Urothelium cell line (cell line): ENCODE measurements at regions not wholly inside any gene's neighbourhood (a gene's known extent, or its start where the extent isn't known, plus 50 kb on each side); places are given as distances from the start of the nearest gene placed in this dataset.
A peak's percentile ranks its signal among the peaks of the same experiment; 100 is the strongest.
"Not testable (repeated sequence)": the region's sequence is repeated elsewhere in the genome, so short reads cannot be mapped to it uniquely, and the experiment has no call there.

Experiments used
- DNase-seq: peaks from one replicate; pipeline ENCODE4 v3.0.0; 2011; ENCODE audit warnings: low spot score, mixed read lengths
- FAIRE-seq: peaks from 2 replicates; lab custom pipeline; 2011; peaks lifted over from hg19 to GRCh38; lab: Jason Lieb, UNC

DNA sequence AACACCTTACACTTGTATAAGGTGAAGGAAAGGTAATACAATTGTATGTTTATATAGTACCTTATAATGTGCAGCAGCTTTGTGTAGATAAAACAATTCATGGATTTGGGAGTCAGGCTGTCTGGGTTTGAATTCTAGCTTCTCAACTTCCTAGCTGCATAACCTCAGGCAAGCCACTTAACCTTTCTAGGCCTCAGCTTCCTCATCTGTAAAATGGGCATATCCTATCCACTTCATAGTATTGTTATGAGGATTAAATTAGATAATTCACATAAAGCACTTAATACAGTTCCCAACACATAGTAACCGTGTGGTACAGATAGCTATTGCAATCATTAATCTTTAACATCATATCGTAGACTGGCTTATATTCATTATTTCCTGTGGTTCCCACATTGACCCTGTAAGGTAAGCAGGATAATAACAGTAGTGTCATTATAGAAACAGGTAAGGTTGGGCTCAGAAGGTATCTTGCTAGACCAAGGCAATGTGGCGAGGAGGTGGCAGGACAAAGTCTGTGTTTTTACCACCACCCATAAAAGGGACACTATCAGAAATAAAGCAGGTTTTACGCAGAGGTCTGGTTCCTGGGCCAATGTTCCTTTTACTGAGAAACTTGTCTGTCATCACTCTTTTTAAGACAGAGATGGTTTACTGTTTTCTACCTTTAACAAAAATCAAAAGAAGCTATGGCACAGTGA lies 334.1 kb downstream of the RRAGC start:
- no peak for DNase-seq
- FAIRE-seq: no peak

DNA sequence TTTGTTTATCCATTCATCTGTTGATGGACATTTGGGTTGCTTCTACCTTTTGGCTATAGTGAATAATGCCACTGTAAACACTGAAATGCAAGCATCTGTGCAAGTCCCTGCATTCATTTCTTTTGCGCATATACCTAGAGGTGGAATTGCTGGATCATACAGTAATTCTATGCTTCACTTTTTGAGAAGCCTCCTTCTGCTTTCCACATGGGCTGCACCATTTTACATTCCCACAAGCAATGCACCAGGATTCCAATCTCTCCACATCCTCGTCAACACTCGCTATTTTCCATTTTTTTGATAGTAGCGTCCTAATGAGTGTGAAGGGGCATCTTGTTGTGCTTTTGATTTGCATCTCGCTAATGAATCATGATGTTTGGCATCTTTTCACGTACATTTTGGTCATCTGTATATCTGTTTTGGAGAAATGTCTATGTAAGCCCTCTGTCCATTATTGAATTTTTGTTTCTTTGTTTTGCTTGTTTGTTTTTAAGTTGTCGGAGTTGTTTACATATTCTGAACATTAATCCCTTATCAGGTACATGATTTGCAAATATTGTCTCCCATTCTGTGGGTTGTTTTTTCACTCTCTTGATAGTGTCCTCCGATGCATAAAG lies 335.4 kb downstream of the RRAGC start:
- FAIRE-seq (no peak), DNase-seq (no peak)

DNA sequence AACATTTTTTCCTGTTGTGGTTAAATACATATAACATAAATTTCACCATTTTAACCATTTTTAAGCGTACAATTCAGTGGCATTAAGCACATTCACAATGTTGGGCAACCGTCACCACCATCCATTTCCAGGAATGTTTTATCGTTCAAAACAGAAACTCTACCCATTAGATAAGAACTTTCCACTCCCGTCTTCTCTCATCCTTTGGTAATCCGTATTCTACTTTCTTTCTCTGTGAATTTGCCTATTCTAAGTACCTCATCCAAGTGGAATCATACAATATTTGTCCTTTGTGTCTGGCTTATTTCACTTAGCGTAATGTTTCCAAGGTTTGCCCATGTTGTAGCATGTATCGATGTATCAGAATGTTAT lies 336.0 kb downstream of the RRAGC start:
- DNase-seq: no peak
- FAIRE-seq: no peak

DNA sequence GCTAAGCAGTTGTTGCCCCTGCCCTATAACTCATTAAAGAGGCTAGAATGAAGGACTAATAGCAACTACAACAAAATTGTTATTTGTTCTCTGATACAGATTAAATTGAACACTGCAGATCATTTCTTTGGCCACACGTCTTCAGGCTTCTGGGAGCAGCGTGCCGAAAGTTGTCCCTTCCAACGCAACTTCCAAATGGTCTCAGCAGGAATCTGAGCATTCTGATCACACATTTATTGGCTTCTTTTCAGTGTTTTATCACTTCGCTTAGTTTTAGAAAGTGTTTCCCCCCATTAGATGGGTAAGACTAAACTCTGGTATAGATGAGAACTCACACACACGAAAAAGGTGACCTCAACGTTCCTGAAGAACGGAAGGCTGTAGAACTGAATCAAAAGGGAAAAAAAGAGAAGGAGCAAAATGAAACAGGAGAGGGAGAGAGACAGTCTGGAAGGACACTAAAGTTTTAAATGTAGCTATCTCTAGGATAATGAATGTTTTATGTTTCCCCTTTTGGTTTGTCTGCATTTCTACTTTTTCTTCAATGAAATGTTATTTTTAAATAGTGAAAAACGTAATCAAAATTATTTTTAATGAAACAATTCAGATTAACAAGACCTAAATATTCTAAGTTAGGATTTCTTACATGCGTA lies 336.5 kb downstream of the RRAGC start:
- FAIRE-seq (no peak), DNase-seq (no peak)

DNA sequence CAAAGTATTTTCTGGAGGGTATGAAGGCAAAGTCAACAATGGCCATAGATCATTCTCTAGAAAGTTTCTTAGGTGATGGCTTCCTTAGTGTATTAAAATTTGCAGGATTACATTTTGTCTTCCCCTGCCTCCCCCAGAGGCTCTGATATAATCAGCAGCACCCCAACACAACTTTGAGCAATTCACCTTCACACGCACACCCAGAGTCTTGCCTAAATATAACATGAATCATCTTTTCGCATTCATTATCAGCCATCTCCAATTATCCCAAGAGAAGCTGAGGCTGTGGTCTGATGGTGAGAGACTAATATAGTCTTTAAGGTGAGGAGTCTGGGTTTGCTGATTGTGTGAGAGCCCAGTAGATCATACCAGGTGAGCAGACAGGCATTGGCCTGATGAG lies 343.0 kb downstream of the RRAGC start:
- FAIRE-seq (no peak), DNase-seq (no peak)

DNA sequence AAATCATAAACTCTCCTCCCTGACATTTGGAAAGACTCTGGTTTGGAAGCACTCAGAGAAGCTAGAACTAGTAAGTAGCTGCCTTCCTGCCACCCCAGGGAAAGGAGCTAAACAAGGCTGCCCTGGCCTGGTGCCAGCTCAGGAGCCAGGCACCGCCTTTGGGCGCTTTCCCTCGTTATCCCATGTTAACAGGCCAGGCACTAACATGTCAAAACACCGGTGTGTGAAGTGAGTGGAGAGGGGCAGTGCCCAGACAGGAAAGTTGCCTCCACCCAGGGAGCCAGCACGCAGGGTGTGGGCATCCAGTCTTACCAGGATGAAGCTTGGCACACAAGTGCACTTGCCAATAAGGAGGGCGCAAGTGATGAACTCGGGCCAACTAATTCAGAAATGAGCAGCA lies 346.8 kb downstream of the RRAGC start:
- DNase-seq: no peak
- FAIRE-seq: peak; percentile 13

DNA sequence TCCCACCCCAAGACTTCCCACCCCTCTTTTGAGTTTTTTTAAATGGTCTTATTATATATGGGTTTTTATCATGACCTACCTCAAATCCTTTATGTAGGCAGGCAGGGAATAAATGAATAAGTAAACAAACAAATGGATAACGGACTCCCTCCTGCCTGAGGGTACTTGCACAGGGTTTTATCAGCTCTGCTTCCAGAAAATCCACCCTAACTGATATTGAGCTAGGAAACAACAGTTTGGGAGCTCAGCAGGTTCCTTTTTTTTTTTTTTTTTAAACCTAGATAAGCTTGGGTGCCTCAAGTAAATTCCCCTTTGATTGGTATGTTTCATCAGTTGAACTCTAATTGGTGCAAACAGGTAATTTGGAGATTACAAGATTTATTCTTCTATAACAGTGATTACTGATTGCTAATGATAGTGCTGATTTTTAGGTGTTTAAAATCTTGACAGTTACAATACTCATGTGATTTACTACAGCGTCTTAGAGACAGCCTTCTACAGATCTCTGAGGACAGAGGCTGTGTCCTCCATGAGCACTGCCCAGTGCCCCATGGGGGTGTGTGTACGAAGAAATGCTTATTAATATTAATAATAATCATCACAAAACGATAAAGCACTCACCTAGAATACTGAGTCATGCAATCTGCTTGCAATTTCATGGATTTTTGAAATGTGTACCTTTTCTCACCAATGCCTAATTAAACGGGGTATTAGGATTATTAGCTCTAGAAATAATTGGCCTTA lies 347.4 kb downstream of the RRAGC start:
- FAIRE-seq: no peak
- no peak for DNase-seq

DNA sequence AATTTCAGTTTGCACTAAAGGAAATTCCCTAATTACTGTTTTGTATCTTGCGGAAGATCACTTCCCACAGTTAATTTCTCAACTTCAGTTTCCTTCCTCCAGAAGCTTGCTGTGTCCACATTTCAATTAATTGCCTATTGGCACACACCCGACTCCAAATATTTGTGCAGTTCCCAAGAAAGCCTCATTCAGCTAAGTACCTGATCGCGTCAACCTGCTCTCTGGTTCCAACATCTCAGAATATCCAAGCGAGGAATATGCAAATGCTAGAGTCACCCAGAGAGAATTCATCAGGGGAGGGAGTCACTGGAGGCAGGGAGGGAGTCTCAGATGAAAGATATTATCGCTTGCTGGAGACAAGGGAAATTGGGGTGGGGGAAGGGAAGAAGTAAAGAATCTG lies 351.3 kb downstream of the RRAGC start:
- DNase-seq (peak; percentile 13), FAIRE-seq (no peak)

DNA sequence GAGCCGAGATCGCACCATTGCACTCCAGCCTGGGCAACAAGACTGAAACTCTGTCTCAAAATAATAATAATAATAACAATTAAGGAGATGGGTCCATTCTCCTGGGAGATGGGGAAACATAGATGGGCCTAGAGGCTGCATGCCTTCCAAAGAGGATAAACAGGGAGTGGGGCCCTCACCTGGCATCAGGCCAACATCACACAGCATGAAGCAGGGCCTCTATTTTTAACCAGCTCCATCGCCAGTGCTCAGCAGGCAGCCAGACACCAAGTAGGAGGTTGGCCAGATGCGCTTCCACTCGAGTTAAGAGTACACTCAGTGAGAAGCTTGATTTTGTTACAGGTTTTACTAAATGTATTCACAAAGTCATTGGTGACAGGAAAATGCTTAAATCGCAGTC lies 352.0 kb downstream of the RRAGC start:
- no peak for DNase-seq
- FAIRE-seq: no peak

DNA sequence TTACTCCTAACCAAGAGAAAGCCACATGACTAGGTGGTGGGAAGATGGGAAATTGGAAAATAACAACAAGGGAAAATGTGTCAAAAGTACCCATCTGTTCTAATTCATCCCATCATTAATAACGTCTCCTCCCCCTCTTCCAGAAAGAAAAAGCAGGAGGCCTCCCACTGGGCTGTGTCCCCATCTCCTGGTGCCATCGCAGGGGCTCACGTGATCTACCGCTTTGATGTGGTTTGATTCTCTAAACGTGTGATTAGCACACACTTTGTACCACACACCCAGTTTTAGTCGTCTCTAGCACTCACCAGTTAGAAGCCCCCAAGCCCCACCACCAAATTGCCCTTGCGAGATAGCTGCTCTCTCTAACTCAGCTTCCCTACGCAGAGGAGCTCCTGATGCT lies 353.6 kb downstream of the RRAGC start:
- FAIRE-seq: no peak
- no peak for DNase-seq

DNA sequence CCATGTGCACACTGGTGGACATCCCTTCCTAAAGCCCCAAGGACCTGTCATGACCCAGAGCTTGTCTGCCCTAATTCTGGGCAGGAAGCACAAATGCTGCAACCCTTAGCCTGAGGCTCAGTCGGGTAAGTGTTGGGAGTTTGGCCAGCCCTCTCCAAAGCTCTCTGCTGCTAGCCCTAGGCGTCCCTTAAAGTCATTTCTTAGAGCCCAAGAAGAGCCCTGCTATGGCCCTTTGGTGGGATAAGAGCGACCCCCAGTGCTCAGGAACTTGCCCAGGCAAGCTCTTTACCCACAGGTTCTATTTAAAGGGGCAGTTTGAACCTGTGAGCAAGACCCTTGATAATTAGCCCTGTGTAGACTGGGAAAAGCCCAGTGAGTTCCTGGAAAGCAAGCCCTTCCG lies 356.8 kb downstream of the RRAGC start:
- FAIRE-seq: no peak
- no peak for DNase-seq

DNA sequence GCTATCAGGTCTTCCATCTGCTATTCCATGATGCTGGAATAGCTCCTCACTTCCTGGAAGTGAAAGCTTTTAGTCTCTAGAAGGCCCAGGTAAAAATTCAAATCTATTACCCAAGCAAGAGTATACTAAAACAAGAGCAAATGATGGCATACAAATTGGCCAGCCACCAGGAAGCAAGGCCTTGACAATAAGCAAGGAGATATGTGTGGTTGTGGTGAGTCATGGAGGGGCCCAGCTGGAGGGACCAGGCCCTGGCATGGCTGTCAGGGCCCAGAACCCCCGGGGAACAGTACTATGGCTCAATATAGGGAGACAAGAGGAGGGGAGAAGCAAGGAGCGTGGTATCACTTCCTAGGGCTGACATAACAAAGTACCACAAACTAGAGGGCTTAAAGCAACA lies 358.7 kb downstream of the RRAGC start:
- FAIRE-seq (no peak), DNase-seq (no peak)

DNA sequence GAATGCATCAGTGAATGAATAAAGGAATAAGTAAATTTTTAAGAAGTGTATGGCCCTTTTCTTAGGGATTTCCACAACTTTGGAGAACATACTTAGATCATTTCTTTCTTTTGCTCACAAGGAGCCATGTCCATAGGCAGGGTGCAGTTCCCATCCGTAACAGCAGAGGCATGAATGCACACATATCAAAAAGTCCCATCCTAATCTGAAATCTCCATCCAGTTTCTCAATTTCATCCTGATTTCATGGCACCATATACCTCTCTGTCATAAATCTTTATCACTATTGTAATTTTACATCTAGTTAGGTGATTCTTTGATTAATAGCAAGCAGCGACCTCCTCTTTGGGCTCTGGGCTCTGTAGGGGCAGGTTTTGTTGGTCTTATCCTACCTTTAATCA lies 359.2 kb downstream of the RRAGC start:
- FAIRE-seq (no peak), DNase-seq (no peak)

DNA sequence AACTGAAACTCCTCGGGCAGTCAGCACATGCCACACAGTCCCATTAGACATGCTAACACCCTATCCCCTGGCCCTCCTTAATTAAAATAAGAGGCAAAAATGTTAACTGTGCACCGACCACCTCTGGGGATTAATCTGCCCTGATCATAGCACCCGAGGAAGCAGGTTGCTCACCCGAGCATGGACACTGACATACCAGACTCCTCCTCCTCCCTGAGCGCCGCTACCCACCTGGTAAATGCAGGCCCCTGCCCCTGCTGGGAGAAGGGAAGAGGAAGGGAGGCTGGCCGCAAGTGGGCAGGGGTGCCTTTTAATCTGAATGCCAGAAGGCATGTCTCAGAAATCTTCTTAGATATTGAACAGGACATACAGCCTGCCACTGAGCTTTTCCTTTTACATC lies 360.9 kb downstream of the RRAGC start:
- FAIRE-seq: no peak
- DNase-seq: no peak

DNA sequence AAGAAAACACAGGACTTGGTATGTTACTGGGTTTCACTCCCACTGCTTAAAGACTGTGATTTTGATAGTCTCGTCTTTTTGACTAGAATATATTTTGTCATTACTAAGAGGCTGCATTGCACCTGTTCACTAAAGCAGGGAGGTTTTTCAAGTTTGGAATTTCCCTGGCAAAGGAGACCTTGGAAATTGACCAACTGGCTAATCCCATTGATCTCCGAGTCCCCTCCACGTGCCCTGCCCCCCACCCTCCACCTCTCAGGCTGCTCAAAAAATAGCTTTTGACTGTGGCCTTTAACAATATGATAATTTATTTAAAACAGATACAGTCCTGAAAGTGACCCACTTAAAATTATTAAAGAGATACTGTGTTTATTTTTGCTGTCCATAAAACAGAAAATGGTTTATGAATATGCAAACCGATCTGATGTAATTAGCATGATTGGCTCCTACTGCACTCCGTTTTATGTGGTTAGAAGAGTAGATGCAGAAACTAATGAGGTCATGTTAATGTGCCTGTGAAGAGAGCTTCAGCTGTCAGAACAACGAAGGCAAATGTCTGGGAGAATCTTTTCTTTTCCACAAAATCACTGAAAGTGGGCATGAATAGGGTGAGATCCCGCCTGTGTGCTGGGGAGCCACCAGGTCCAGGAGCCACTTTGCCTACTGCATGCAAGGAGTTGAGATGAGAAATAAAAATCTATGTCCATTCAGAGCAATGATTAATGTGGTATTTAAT lies 361.5 kb downstream of the RRAGC start:
- no peak for DNase-seq
- FAIRE-seq: no peak

DNA sequence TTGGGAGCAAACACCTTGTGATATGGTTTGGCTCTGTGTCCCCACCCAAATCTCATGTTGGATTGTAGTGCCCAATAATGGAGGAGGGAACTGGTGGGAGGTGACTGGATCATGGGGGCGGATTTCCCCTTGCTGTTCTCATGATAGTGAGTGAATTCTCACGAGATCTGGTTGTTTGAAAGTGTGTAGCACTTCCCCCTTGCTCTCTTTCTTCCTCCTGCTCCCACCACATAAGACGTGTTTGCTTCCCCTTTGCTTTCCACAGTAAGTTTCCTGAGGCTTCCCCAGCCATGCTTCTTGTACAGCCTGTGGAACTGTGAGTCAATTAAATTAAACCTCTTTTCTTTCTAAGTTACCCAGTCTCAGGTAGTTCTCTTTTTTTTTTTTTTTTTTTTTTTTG lies 366.3 kb downstream of the RRAGC start:
- DNase-seq, FAIRE-seq: not testable (repeated sequence)

DNA sequence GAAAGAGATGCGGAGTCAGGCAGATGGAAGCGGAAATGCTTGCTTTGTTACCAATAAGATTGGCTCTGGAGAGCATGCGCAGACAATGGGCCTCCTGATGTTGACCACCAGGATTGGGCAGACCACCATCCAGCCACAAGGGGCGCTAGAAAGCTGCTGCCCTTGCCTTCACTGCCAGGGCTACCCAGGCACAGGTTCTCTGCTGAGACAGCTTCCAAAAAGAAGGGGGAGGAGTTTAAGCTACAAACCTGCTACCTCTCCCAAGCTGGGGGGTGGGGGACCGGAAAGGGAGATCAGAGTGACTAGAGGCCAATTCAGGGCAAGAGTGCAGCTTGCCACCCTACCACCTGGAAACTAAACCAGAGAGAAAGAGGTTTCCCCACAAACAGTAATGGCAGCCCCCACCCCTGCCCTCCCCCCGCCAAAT lies 369.7 kb downstream of the RRAGC start:
- DNase-seq (peak; percentile 51), FAIRE-seq (no peak)

DNA sequence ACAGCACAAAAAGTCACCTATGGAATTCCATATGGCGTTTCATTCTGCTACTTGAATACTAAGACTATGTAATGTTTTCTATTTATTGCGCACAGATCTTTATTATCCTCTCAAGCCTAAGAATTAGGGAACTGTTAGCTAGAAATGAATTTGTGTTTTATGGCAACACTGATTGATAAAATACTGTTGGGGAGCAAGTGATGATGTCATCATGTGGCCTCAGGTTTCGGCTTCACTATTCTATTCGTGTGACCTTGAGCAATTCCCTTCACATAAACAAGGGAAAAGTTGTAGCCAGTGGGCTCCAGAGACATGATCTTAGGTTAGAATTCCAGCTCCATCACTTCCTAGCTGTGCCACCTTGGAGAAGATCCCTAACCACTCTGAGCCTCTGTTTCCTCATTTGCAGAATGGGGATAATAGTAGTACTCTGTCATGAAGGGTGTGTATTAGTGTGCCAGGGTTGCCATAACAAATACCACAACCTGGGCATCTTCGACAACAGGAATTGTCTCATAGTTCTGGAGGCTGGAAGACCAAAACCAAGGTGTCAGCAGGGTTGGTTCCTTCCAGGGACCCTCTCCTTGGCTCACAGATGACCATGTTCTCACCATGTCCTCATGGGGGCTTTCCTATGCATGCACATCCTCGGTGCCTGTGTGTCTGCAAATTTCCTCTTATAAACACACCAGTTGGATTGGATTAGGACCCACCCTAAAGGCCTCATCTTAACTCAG lies 371.2 kb downstream of the RRAGC start:
- DNase-seq: no peak

DNA sequence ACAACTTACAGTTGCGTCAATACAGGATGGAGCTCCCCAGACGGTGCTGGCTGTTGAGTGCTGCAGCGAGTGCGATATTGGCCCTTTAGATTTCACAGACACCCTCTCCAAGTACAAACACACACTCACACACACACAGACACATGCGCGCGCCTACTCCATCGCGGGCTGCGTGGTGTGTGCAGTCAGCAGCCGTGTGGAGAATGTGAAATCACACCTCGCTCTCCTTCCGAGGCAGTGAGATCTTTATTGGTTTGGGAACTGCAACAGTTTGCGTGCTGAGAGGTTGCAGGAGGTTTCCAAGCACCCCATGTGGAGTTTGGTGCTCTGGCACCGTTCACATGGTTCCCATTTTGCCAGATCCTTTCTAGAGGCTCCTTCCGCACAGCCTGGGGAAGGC lies 372.2 kb downstream of the RRAGC start:
- no peak for DNase-seq
- FAIRE-seq: no peak

More for the DNA sequence above, 371.2 kb downstream of the RRAGC start:
- FAIRE-seq: no peak

DNA sequence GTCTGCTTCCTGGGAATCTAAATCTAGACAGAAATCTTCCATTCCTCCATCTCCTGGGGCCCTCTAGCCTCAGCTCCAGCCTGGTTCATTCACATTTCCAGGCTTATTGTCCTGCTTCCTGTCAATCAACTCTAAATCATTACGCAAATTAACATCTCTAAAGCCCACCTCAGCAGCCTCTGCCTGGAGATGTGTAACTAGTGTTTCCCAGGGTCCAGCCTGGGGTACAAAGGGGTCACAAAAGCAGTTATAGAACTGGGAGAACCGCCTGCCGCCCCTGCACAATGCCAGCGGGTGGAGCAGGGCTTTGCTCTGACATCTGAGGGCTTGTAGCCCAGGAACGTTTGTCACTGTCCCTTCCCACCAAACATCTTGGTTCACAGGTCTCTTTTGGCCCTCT lies 373.5 kb downstream of the RRAGC start:
- FAIRE-seq: no peak

More for the DNA sequence above, 373.5 kb downstream of the RRAGC start:
- no peak for DNase-seq
